Kasumi-1 (cell line): ENCODE measurements at regions not wholly inside any gene's neighbourhood (a gene's known extent, or its start where the extent isn't known, plus 50 kb on each side); places are given as distances from the start of the nearest gene placed in this dataset.
"Not testable (repeated sequence)": the region's sequence is repeated elsewhere in the genome, so short reads cannot be mapped to it uniquely, and the experiment has no call there.

ENCODE experiments used
- DNase-seq, 2 experiments: peaks; one replicate each; lab custom pipeline; 2025; lab: John Stamatoyannopoulos, UW

- no peak for DNase-seq
Measured at GRCh38 chr1:168825820-168826219, 96.8 kb upstream of the DPT start.

- no peak for DNase-seq
Measured at GRCh38 chr1:168826269-168826668, 97.3 kb upstream of the DPT start.

GRCh38 chr1:168827557-168827956 lies 98.6 kb upstream of the DPT start:
- DNase-seq: no peak

- no peak for DNase-seq
Measured at GRCh38 chr1:168829876-168830275, 100.9 kb upstream of the DPT start.

GRCh38 chr1:168830562-168830961 lies 101.6 kb upstream of the DPT start:
- no peak for DNase-seq

GRCh38 chr1:168832661-168833060 lies 103.7 kb upstream of the DPT start:
- DNase-seq: no peak

GRCh38 chr1:168833362-168833761 lies 104.4 kb upstream of the DPT start:
- DNase-seq: no peak

- no peak for DNase-seq
Measured at GRCh38 chr1:168833801-168834224, 104.8 kb upstream of the DPT start.

- DNase-seq: no peak
Measured at GRCh38 chr1:168834225-168834872, 105.3 kb upstream of the DPT start.

GRCh38 chr1:168835176-168835575 lies 106.2 kb upstream of the DPT start:
- DNase-seq: no peak

GRCh38 chr1:168835791-168836190 lies 106.8 kb upstream of the DPT start:
- DNase-seq: no peak

- DNase-seq: no peak
Measured at GRCh38 chr1:168836469-168836868, 107.5 kb upstream of the DPT start.

- not testable (repeated sequence) for DNase-seq
Measured at GRCh38 chr1:168837230-168837629, 108.2 kb upstream of the DPT start.

- DNase-seq: no peak
Measured at GRCh38 chr1:168842306-168842705, 113.3 kb upstream of the DPT start.

- no peak for DNase-seq
Measured at GRCh38 chr1:168842916-168843315, 113.9 kb upstream of the DPT start.

GRCh38 chr1:168843401-168843800 lies 114.4 kb upstream of the DPT start:
- no peak for DNase-seq

GRCh38 chr1:168843950-168844349 lies 114.9 kb upstream of the DPT start:
- DNase-seq: no peak

- DNase-seq: no peak
Measured at GRCh38 chr1:168845140-168845539, 116.1 kb upstream of the DPT start.

- no peak for DNase-seq
Measured at GRCh38 chr1:168848051-168848450, 119.0 kb upstream of the DPT start.

- DNase-seq: no peak
Measured at GRCh38 chr1:168861421-168862004, 132.5 kb upstream of the DPT start.

GRCh38 chr1:168863772-168864171 lies 134.8 kb upstream of the DPT start:
- DNase-seq: no peak

GRCh38 chr1:168864266-168864665 lies 135.3 kb upstream of the DPT start:
- DNase-seq: no peak

- no peak for DNase-seq
Measured at GRCh38 chr1:168865850-168866620, 137.0 kb upstream of the DPT start.
